Upper lobe of left lung (tissue), 6 donors: ENCODE measurements at regions not wholly inside any gene's neighbourhood (a gene's known extent, or its start where the extent isn't known, plus 50 kb on each side); places are given as distances from the start of the nearest gene placed in this dataset.
"Not testable (repeated sequence)": the region's sequence is repeated elsewhere in the genome, so short reads cannot be mapped to it uniquely, and the experiment has no call there.

Experiments
- ATAC-seq, 2 donors: fragments of 200-7000 bp; cut with Tn5 transposase; one replicate each; pipeline ENCODE4 v1.9.1; 2022; ENCODE audit warnings: mild to moderate bottlenecking in 2 of 2, moderate library complexity in 2 of 2; ENCODE audit not compliant: low FRiP score in 2 of 2
- DNase-seq, 2 donors: peaks; one replicate each; pipeline ENCODE4 v3.0.0-alpha.2; 2019 to 2020
- H3K27ac ChIP-seq, 4 donors: fragments of 200-600 bp; sonication (generic); one replicate each; pipeline ENCODE4 v1.5.1; 2016 to 2019
- H3K27me3 ChIP-seq, 4 donors: fragments of 200-600 bp; sonication (generic); one replicate each; pipeline ENCODE4 v1.5.1; 2017 to 2019
- H3K36me3 ChIP-seq, 4 donors: fragments of 200-600 bp; sonication (generic); one replicate each; pipeline ENCODE4 v1.5.1; 2016 to 2019
- H3K4me1 ChIP-seq, 4 donors: fragments of 200-600 bp; sonication (generic); one replicate each; pipeline ENCODE4 v1.5.1; 2018 to 2019
- H3K4me3 ChIP-seq, 4 donors: fragments of 200-600 bp; sonication (generic); one replicate each; pipeline ENCODE4 v1.5.1; 2017 to 2019; ENCODE audit warnings: mild to moderate bottlenecking in 2 of 4, moderate library complexity in 1 of 4
- H3K9me3 ChIP-seq, 4 donors: fragments of 200-600 bp; sonication (generic); one replicate each; pipeline ENCODE4 v1.5.1; 2018 to 2019
- EP300 ChIP-seq, 4 donors: sonication (generic); formaldehyde crosslinking; IDR thresholded peaks; one replicate each; pipeline ENCODE4 v1.5.1; 2017; ENCODE audit warnings: antibody characterized with exemption in 4 of 4, control low read depth in 2 of 4
- POLR2A ChIP-seq, 4 donors: fragments of 450-650 bp; IDR thresholded peaks; one replicate each; pipeline ENCODE4 v1.5.1; 2016 to 2017; ENCODE audit warnings: antibody characterized with exemption in 4 of 4, mild to moderate bottlenecking in 2 of 4
- POLR2AphosphoS5 ChIP-seq, 2 donors: sonication (generic); formaldehyde crosslinking; IDR thresholded peaks; one replicate each; pipeline ENCODE4 v1.5.1; 2017; ENCODE audit warnings: antibody characterized with exemption in 2 of 2
- WGBS, 2 donors: methylation state at CpG; one replicate each; pipeline ENCODE4 v1.1.5; 2017 to 2018; 5-methylcytosine and 5-hydroxymethylcytosine counted together
- TF ChIP-seq, protein P1 (sequence below), 6 experiments: fragments of 450-650 bp in 4 of 6; fragments of 200-600 bp in 2 of 6; sonication (generic) in 2 of 6; IDR thresholded peaks; one replicate each; pipeline ENCODE4 v1.5.1; 2016 to 2019; ENCODE audit warnings: antibody characterized with exemption in 6 of 6
- donor health status: DM: no; HTN: no; CAD: no; lungs with moderate emphysema.
- donor health status: DM: no; HTN: yes; CAD: no; lungs with severe emphysema.

DNA sequence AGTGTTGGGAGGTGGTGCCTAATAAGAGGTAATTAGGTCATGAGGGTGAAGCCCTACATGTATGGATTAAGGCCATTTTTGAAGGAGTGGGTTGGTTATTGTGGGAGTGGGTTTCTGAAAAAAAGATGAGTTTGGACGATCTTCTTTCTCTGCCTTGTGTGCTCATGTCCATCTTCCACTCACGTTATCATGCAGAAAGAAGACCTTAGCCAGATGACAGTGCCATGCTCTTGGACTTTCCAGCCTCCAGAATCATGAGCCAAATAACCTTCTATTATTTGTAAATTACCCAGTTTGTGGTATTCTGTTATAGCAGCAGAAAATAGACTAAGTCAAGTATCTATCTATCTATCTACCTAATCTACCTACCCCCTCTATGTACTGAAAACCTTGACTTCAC lies 71.9 kb downstream of the SDR9C7 start:
- Histone ChIP-seq H3K4me1 (no peaks in the 10 kb centered on the region), H3K27me3 (no peaks in the 10 kb centered on the region), H3K9me3 (peaks cover 11 to 34% (median 28%) of the 10 kb centered on the region in 4 donors), H3K27ac (no peak overlapping the region), H3K4me3 (no peak overlapping the region), H3K36me3 (no peaks in the 10 kb centered on the region)
- ATAC-seq (no peak), DNase-seq (no peak)
- TF ChIP-seq POLR2AphosphoS5 (IDR thresholded peaks at IDR 0.05) (no peak), POLR2A (IDR thresholded peaks at IDR 0.05) (no peak), EP300 (IDR thresholded peaks at IDR 0.05) (no peak)
- TF ChIP-seq, protein P1, sequence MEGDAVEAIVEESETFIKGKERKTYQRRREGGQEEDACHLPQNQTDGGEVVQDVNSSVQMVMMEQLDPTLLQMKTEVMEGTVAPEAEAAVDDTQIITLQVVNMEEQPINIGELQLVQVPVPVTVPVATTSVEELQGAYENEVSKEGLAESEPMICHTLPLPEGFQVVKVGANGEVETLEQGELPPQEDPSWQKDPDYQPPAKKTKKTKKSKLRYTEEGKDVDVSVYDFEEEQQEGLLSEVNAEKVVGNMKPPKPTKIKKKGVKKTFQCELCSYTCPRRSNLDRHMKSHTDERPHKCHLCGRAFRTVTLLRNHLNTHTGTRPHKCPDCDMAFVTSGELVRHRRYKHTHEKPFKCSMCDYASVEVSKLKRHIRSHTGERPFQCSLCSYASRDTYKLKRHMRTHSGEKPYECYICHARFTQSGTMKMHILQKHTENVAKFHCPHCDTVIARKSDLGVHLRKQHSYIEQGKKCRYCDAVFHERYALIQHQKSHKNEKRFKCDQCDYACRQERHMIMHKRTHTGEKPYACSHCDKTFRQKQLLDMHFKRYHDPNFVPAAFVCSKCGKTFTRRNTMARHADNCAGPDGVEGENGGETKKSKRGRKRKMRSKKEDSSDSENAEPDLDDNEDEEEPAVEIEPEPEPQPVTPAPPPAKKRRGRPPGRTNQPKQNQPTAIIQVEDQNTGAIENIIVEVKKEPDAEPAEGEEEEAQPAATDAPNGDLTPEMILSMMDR (IDR thresholded peaks at IDR 0.05) = no peak
- 64 to 71% methylated on average over 2 of the region's 2 CpGs for WGBS, 2 donors

DNA sequence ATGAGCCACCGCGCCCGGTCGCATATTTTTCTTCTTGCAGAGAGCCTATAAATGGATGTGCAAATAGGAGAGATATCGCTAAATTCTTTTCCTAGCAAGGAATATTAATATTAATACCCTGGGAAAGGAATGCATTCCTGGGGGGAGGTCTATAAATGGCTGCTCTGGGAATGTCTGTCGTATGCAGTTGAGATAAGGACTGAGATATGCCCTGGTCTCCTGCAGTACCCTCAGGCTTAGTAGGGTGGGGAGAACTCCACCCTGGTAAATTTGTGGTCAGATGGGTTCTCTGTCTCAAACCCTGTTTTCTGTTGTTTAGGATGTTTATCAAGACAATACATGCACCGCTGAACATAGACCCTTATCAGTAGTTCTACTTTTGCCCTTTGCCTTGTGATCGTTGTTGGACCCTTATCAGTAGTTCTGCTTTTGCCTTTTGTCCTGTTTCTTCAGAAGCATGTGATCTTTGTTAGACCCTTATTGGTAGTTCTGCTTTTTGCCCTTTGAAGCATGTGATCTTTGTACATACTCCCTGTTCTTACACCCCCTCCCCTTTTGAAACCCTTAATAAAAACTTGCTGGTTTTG lies 80.7 kb downstream of the SDR9C7 start:
- H3K27me3 ChIP-seq, DNase-seq, H3K9me3 ChIP-seq, H3K27ac ChIP-seq, H3K36me3 ChIP-seq, H3K4me1 ChIP-seq, H3K4me3 ChIP-seq, ATAC-seq: not testable (repeated sequence)
- 78 to 89% methylated on average over 8 of the region's 8 CpGs for WGBS, 2 donors

DNA sequence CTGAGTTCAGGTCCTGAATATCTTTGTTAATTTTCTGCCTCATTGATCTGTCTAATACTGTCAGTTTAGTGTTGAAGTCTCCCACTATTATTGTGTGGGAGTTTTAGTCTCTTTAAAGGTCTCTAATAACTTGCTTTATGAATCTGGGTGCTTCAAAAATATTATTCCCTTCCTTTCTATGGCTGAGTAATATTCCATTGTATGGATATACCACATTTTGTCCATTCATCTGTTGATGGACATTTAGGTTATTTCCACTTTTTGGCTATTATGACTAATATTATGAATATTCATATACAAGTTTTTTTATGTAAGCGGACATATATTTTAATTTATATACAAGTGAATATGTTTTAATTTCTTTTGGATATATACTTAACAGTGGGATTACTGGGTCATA lies 82.7 kb downstream of the SDR9C7 start:
- H3K27ac ChIP-seq = no peak overlapping the region
- peaks cover 0 to 6% (median 1%) of the 10 kb centered on the region in 4 donors for H3K9me3 ChIP-seq
- TF ChIP-seq POLR2AphosphoS5 (IDR thresholded peaks at IDR 0.05) (no peak), POLR2A (IDR thresholded peaks at IDR 0.05) (no peak), EP300 (IDR thresholded peaks at IDR 0.05) (no peak)
- TF ChIP-seq, protein P1 (IDR thresholded peaks at IDR 0.05) = no peak
- no peaks in the 10 kb centered on the region for H3K4me1 ChIP-seq
- 96 to 97% methylated on average over 1 of the region's 1 CpG for WGBS, 2 donors
- H3K27me3 ChIP-seq = no peaks in the 10 kb centered on the region
- no peak for ATAC-seq
- no peak overlapping the region for H3K4me3 ChIP-seq
- DNase-seq = no peak
- H3K36me3 ChIP-seq = no peaks in the 10 kb centered on the region

DNA sequence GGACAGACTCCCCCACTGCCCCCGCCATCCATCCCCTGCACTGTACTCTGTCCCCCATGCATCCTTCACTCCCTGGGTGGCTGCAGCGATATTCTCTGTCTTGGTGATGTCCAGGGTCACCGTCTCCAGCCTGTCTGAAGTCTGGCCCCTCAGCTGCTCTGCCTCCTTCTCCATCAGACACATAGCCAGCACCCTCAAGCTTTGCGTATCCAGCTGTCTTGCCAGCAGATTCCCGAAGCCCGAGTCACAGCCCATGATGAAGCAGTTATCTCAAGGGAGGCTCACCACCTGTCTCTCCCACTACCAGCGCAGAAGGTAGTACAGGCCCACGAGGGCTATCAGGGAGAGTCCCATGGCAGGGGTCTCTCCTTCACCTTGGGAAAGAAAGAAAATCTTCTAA lies 77.8 kb downstream of the HSD17B6 start:
- no peak for DNase-seq
- ATAC-seq = peak in 1 of 2 donors; percentile 35
- TF ChIP-seq EP300 (IDR thresholded peaks at IDR 0.05) (no peak), POLR2AphosphoS5 (IDR thresholded peaks at IDR 0.05) (no peak), POLR2A (IDR thresholded peaks at IDR 0.05) (no peak)
- TF ChIP-seq, protein P1 (IDR thresholded peaks at IDR 0.05) = no peak
- no peak overlapping the region for H3K4me3 ChIP-seq
- WGBS, 2 donors = 87% methylated on average over 8 of the region's 8 CpGs
- no peaks in the 10 kb centered on the region for H3K27me3 ChIP-seq
- no peaks in the 10 kb centered on the region for H3K9me3 ChIP-seq
- H3K4me1 ChIP-seq = peaks cover 23 to 43% (median 32%) of the 10 kb centered on the region in 4 donors
- peak overlapping the region in 1 of 4 donors; percentile 4 for H3K27ac ChIP-seq
- H3K36me3 ChIP-seq = no peaks in the 10 kb centered on the region

DNA sequence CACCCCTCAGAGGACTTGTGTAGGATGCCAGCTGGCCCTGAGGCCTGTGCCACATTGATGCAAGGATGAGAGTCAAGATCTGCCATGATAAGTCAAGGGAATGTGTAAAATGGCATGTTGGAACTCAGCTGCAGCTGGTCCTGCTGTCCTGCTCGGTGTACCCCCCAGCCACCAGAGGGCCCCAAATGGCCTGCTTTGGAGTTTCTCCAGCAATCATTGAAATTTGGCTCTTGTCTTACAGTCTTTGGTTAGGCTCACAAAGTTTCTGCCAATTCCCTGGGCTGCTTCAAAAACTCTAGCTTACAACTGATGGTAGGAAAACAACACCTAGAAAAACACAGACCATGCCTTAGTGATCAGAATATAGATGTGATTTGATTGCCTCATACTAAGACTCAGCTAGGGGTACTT lies 76.8 kb downstream of the HSD17B6 start:
- Histone ChIP-seq H3K27me3 (no peaks in the 10 kb centered on the region), H3K27ac (peak overlapping the region in 2 of 4 donors; percentile 38 to 61), H3K4me1 (peaks cover 27 to 53% (median 37%) of the 10 kb centered on the region in 4 donors), H3K4me3 (no peak overlapping the region), H3K9me3 (no peaks in the 10 kb centered on the region), H3K36me3 (no peaks in the 10 kb centered on the region)
- ATAC-seq = peak in 1 of 2 donors; percentile 58
- TF ChIP-seq, protein P1 (IDR thresholded peaks at IDR 0.05) = peak in 5 of 6 experiments; percentile 29 to 60 (median 48)
- no peak for TF ChIP-seq POLR2AphosphoS5 (IDR thresholded peaks at IDR 0.05)
- WGBS, 2 donors = 17 to 43% methylated on average over 1 of the region's 1 CpG
- peak in 1 of 2 donors; percentile 52 for DNase-seq
